ENCODE measurements at regions not wholly inside any gene's neighbourhood (a gene's known extent, or its start where the extent isn't known, plus 50 kb on each side); places are given as distances from the start of the nearest gene placed in this dataset.
A peak's percentile ranks its signal among the peaks of the same experiment; 100 is the strongest.
"Not testable (repeated sequence)": the region's sequence is repeated elsewhere in the genome, so short reads cannot be mapped to it uniquely, and the experiment has no call there.

- DNase-seq (ENCODE audit: low spot score) = no peak
Observed at GRCh38 chr17:16888413-16889087, 83.4 kb downstream of the TNFRSF13B start.

- no peak for DNase-seq (ENCODE audit: low spot score)
Observed at GRCh38 chr17:16887523-16888095, 84.3 kb downstream of the TNFRSF13B start.

- no peak for DNase-seq (ENCODE audit: low spot score)
Observed at GRCh38 chr17:16886655-16887322, 85.1 kb downstream of the TNFRSF13B start.

GRCh38 chr17:16885204-16885603, 86.7 kb downstream of the TNFRSF13B start:
- DNase-seq (ENCODE audit: low spot score) = not testable (repeated sequence)

- DNase-seq (ENCODE audit: low spot score) = not testable (repeated sequence)
Observed at GRCh38 chr17:16882926-16883265, 89.0 kb downstream of the TNFRSF13B start.

- no peak for DNase-seq (ENCODE audit: low spot score)
Observed at GRCh38 chr17:16882243-16882925, 89.5 kb downstream of the TNFRSF13B start.

GRCh38 chr17:16881239-16881924, 90.5 kb downstream of the TNFRSF13B start:
- no peak for DNase-seq (ENCODE audit: low spot score)

GRCh38 chr17:16880843-16881230, 91.1 kb downstream of the TNFRSF13B start:
- DNase-seq (ENCODE audit: low spot score) = no peak

GRCh38 chr17:16880121-16880842, 91.6 kb downstream of the TNFRSF13B start:
- no peak for DNase-seq (ENCODE audit: low spot score)

GRCh38 chr17:16879686-16880085, 92.2 kb downstream of the TNFRSF13B start:
- no peak for DNase-seq (ENCODE audit: low spot score)

- no peak for DNase-seq (ENCODE audit: low spot score)
Observed at GRCh38 chr17:16878606-16879005, 93.3 kb downstream of the TNFRSF13B start.

GRCh38 chr17:16878084-16878483, 93.8 kb downstream of the TNFRSF13B start:
- DNase-seq (ENCODE audit: low spot score) = no peak

- no peak for DNase-seq (ENCODE audit: low spot score)
Observed at GRCh38 chr17:16877099-16877498, 94.8 kb downstream of the TNFRSF13B start.

GRCh38 chr17:16875662-16876061, 96.3 kb downstream of the TNFRSF13B start:
- DNase-seq (ENCODE audit: low spot score) = no peak

GRCh38 chr17:16874216-16874615, 97.7 kb downstream of the TNFRSF13B start:
- DNase-seq (ENCODE audit: low spot score) = not testable (repeated sequence)

- DNase-seq (ENCODE audit: low spot score) = peak; percentile 11
Observed at GRCh38 chr17:16873174-16874035, 98.5 kb downstream of the TNFRSF13B start.

GRCh38 chr17:16872351-16873173, 99.4 kb downstream of the TNFRSF13B start:
- no peak for DNase-seq (ENCODE audit: low spot score)

- not testable (repeated sequence) for DNase-seq (ENCODE audit: low spot score)
Observed at GRCh38 chr17:16871446-16872190, 100.3 kb downstream of the TNFRSF13B start.
